SH-SY5Y (cell line): ENCODE measurements at regions not wholly inside any gene's neighbourhood (a gene's known extent, or its start where the extent isn't known, plus 50 kb on each side); places are given as distances from the start of the nearest gene placed in this dataset.

Experiments
- GATA2 ChIP-seq: IDR thresholded peaks from 2 replicates; pipeline ENCODE4 v1.6.1; 2011; ENCODE audit warnings: mild to moderate bottlenecking, low read depth, low read length
- GATA3 ChIP-seq: IDR thresholded peaks from 2 replicates; pipeline ENCODE4 v1.6.1; 2011; ENCODE audit warnings: low read depth, mild to moderate bottlenecking, low read length, moderate library complexity

DNA sequence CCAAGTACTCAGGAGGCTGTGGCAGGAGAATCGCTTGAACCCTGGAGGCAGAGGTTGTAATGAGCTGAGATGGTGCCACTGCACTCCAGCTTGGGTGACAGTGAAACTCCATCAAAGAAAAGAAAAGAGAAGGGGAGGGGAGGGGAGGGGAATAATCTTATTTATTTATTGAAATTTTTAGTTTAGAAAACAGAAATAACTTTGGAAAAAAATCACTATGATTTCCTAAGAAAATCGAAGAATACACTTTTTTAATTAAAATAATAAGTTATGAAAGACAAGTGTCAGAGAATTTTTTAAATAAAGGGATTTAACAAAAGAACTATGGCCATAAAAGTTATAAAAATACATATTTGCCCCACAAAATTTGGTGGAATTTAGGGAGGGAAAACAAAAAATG lies 836.9 kb upstream of the HS3ST1 start:
- TF ChIP-seq GATA3 = no peak
- no peak for TF ChIP-seq GATA2

DNA sequence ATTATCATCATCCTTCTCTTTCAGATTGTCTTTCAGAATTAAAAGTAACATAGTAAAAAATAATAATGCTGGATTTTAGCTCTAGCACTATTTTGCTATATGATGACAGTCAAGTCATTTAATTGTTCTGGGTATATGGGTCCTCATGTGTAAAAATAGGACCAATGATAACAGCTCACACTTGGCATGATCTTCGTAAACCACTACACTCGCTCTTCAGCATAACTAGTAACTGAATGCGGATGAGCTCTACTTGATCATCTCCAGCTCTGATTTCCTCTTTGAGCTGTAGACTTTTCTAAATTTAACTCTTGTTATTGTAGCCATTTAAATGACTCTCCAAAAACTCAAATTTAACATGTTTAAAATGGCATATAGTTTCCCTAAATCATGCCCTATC lies 831.8 kb upstream of the HS3ST1 start:
- TF ChIP-seq GATA2 = no peak
- TF ChIP-seq GATA3 = no peak

DNA sequence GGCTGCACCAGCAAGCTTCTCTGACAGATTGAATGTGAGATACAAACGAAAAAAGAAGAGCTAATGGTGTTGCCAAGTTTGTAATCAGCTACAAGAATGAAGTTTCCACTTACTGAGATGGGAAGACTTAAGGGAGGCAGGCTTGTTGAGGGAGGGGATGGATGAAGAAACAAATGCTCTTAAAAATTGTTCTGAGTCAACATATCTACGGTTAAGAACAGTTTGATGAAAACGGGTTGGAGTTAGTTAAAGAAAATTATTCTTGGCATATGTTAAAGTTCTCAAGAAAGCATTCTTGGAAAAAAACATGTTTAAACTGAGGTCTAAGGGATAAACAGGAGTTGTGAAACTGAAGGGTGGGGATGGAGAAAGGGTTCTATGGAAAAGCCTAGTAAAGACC lies 816.3 kb upstream of the HS3ST1 start:
- TF ChIP-seq GATA2 (no peak), GATA3 (no peak)

DNA sequence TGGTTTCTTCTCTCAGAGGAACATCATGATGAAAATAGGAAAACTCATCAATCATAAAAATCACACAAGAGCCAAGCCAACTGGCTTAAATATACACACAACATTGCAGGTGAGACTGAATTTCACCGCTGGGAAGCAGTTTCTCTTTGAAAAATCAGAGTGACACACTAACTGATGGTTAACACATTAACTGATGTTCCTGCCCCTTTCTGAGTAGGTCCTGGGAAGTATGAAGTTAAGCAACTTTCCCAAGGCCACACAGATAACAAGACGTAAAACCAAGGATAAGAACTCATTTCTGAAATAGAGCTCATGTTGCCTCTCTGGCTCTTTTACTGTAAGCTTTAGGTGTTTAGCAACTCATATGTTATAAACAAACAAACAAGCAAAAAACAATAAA lies 813.7 kb upstream of the HS3ST1 start:
- TF ChIP-seq GATA3 (no peak), GATA2 (no peak)

DNA sequence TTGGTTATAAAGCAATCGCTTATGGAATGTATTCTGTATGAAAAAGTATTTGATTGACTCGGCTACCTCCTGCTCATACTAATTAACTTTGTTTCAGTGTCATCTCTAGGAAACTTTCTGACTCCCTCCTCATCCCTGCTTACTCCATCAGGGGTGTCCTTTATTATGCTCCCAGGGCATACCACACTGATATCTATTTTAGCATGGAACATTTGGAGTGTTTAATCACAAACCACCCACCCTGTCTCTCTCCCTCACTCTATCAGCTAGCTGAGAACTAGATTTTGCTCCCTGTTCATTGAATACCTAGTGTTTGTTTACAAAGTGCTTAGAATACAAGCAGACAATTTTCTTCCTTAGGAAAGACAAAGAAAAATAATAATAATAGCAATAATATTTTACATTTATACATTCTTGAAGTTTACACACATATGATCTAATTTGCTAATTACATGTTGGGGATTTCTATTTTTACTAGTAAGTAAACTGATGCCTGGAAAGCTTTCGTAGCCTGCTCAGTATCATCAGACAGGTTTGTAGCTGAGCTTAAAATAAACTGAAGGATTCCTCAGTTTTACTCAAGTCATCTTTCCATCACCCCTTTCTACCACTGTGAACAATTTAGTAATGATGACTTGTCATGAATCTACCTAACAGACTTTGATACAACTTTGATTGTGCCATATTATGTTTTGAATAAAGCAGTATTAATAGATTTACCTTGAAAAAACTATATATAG lies 811.4 kb upstream of the HS3ST1 start:
- TF ChIP-seq GATA2 (no peak), GATA3 (no peak)

DNA sequence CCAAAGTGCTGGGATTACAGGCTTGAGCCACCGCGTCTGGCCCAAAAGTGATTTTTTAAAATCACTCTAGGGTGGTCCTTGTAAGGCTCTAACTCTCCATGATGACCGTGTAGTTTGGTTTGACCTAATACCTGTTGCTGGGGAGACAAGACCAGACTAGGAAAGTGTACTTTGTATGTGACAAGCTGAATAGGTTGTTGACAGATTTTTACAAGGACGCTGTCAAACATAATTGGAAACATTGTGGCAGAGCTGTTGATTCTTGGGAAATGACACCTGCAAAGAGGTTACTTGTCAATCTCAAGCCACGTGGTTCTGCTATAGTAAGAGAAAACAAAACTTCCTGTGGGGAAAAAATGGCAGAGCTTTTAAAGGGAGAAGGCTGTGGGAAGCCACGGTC lies 802.4 kb upstream of the HS3ST1 start:
- TF ChIP-seq GATA2 (no peak), GATA3 (no peak)

DNA sequence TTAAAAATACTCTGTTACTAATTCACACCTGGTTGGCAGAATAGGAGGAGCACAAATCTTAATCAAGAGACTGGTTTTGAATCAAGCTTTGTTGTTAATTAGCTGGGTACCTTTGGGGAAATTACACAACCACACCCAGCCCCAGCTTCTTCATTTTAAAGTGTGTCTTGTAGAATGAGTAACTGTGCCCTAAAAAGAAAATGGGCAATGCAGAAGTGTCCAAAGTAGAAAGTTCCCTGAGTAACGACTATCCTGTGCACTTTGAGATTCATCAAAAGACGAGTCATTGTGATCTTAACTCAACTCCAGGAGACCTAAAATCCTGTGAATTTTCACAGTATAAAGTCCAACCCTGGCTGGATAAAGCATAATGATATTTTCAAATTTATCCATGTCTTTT lies 792.3 kb upstream of the HS3ST1 start:
- TF ChIP-seq GATA3 (no peak), GATA2 (no peak)

DNA sequence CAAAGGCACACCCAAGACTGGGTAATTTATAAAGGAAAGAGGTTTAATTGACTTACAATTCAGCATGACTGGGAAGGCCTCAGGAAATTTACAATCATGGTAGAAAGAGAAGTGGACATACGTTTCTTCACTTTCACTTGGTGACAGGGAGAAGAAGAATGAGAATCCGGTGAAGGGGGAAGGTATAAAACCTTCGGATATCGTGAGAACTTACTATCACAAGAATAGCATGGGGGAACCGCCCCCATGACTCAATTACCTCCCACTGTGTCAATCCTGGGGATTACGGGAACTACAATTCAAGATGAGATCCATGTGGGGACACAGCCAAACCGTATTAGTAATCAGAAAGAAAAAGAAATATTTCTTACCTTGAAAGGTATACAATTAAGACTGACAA lies 782.9 kb upstream of the HS3ST1 start:
- TF ChIP-seq GATA3 (no peak), GATA2 (no peak)

DNA sequence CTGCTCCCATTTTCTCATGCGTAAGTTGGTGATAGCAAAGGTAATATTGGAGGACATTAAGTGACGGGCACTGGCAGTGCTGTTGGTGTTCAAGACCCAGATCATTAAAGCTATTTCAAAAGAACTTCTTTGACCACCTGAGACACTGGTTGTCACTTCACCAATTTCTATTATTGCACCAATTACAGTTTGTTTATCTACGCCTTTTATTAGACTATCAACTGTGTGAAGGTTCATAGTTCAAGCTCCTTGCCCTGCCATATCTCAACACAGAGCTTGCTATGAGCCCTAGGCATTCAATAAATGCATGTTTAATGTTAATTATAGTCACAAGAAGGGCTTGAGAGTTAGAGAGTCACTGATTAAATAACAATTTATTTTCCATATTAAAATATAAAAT lies 778.7 kb upstream of the HS3ST1 start:
- TF ChIP-seq GATA2 (no peak), GATA3 (no peak)

DNA sequence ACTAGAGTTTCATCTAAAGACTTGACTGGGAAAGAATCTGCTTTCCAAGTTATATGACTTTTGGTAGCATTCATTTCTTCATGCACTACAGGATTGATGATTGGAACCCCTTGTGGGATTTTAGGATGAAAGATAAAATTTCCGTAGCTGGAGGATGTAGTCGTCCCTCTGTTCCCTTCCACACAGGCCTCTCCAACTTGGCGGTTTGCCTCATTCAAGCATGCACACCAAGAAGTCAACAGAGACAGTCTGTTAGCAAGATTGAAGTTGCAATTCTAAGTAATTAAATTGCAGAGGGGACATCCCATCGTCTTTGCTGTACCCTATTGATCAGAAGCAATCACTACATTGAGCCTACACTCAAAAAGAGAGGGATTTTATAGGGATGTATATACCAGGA lies 777.4 kb upstream of the HS3ST1 start:
- TF ChIP-seq GATA2 (no peak), GATA3 (no peak)

DNA sequence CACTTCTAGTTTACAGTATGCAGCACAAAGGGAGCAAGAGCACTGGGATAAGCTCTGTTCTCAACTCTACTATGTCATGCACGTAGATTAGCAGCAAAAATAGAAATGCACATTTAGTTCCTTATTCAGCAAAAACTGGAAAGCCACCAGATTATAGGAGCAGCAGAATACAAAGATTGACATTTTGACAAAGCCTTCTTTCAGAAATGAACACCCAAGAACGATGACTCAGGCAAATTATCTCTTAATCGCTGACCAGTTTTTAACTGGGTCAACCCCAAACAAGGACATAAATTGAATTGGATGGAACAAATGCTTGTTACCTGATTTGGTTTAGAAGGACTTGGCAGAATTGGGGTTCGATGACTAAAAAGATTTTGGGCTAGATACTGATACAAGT lies 775.3 kb upstream of the HS3ST1 start:
- TF ChIP-seq GATA3 (no peak), GATA2 (no peak)

DNA sequence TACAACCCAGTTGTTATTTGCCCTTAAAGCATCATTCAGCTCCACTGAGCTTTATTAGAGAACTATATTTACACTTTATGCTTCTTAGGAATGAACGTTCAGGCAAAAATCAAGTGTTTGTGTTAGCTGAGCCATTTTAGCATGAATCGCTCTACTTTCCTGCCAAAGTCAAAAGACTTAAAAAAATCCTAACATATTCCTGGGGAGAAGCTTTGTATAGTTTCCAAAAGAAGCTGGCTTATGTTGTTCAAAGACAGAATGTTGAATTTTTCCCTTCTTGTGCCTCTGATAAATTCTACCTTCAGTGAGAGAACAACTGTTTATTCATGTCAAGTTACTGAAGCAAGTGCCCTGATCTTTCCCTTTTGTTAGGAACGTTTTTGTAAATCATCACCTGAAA lies 771.5 kb upstream of the HS3ST1 start:
- TF ChIP-seq GATA3 (no peak), GATA2 (no peak)

DNA sequence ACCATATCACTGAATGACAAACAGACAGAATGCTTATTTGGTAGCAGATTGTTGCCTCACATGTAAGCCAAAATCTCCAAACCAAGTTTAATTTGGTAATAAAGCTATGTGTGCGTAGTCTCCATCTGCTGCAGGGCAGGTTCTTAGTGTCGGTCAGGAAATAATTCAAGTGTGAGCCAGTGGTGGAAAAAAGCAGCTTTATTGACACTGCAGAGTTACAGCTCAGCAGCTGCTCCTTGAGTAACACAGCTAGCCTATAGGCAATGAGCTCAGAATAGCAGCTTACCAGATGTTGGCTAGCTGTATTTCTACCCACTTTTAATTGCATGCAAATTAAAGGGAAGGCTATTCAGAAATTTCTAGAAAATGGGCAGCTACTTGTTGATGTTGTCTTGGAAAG lies 757.8 kb upstream of the HS3ST1 start:
- TF ChIP-seq GATA3 (no peak), GATA2 (no peak)

DNA sequence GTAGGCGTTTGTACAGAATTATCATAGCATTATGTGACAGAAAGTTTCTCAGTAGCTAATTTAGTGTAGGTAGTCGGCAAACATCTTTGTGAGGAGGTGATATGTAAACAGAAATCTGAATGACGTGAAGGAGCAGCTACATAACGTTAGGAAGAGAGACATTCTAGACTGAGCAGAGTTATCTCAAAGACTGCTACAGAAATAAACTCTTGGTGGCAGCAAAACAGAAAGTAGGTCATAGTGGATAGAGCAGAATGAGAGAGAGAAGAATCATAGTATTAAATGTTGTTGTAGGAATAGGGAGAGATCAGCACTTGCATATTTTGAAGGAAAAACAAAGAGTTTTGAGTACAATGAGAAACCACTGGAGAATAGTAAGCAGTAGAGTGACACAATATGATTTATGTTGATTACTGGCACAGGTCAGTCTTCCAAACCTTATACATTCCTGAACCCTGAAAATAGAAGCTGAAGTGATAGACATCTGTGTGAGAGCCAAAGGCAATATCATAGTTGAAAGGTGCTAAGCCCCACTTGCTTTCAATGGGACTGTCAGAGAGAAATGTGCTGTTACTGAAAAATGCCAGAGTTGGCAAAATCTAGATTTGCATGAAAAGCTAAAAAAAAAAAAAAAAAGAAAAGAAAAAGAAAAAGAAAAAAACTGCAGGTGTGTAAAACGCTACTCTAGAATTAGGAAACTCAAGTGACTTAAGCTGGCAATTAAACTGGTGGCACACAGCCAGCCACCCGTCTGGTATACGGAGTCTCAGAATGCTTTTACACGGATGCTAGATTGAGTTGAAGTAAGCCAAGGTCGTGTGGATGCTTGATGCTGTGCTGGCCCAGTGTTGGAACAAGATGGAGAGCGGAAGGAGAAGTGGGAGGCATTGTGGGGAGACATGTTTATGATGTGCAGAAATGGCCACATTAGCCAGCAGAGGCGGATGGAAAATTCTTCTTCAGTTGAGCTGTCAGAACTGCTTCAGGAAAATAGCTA lies 750.2 kb upstream of the HS3ST1 start:
- no peak for TF ChIP-seq GATA3
- no peak for TF ChIP-seq GATA2

DNA sequence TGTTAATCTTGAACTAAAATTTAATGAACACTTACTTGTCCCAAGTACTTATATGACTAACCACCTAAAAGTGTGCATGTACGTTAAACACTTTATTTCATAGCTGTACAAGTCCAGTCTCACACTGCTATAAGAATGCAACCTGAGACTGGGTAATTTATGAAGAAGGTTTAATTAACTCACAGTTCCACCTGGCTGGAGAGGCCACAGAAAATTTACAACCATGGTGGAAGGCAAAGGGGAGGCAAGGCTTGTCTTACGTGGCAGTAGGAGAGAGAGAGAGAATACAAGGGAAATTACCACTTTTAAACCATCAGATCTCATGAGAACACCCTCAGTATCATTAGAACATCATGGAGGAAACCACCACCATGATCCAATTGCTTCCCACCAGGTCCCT lies 748.7 kb upstream of the HS3ST1 start:
- TF ChIP-seq GATA3 (no peak), GATA2 (no peak)

DNA sequence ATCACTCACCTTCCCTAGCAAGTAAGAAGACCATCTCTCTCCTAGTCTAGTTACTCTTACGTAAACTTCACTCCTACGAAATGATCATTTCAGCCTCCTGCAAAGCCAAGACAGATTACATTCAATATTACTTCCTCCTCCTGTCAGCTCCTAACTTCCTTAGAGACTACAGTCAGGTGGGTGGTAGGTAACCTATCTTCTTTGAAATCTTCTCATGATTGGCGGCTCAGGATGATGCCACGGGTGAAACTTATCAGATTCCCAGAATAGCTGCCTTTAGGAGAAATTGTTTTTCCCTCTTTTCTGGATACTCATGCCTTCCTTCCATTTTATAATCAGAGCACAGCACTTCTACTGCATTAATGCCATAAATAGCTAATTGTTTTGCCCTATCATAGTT lies 744.8 kb upstream of the HS3ST1 start:
- TF ChIP-seq GATA2 (no peak), GATA3 (no peak)
